HepG2 (cell line): ENCODE measurements at regions not wholly inside any gene's neighbourhood (a gene's known extent, or its start where the extent isn't known, plus 50 kb on each side); places are given as distances from the start of the nearest gene placed in this dataset.

Experiments
- ATAC-seq: fragments of 200-7000 bp; cut with Tn5 transposase; 3 replicates; pipeline ENCODE4 v1.9.1; 2020; ENCODE audit warnings: mild to moderate bottlenecking, moderate library complexity
- BruUV-seq: library from RNA; stranded (reverse); fragments of 400-500 nt; replicated peaks from 2 replicates; lab custom pipeline; 2021; lab: Mats Ljungman, UMichigan
- CTCF ChIA-PET: fragments of 300-600 bp; formaldehyde crosslinking; extraction: SDS; loops from one replicate; lab custom pipeline; 2021; ENCODE audit warnings: low total read pairs, inconsistent platforms, low intra/inter-chr PET ratio; lab: Yijun Ruan, JAX
- POLR2A ChIA-PET: fragments of 350-600 bp; sonication (Branson Sonifier 250); formaldehyde crosslinking; loops from one replicate; lab custom pipeline; 2020; ENCODE audit warnings: antibody characterized with exemption, inconsistent platforms; lab: Yijun Ruan, JAX
- DNase-seq: peaks from one replicate; pipeline ENCODE4 v3.0.0-alpha.2; 2015; ENCODE audit warnings: low spot score
- FAIRE-seq: peaks from 3 replicates; lab custom pipeline; 2011; peaks lifted over from hg19 to GRCh38; lab: Jason Lieb, UNC
- H2AFZ ChIP-seq: one replicate; pipeline ENCODE4 v1.6.1; 2011; ENCODE audit warnings: low read length, inconsistent platforms
- H3K27ac ChIP-seq: fragments of 300-600 bp; 3 replicates; pipeline ENCODE4 v1.8.0; 2011; ENCODE audit warnings: mixed run types, mild to moderate bottlenecking, mixed read lengths, low read length, inconsistent platforms; ENCODE audit not compliant: insufficient read depth; ENCODE audit errors: extremely low read length
- H3K27me3 ChIP-seq, 2 experiments: fragments of 200-600 bp in 1 of 2; 2 replicates in 1 of 2; 3 replicates in 1 of 2; pipeline versions ENCODE4 v1.6.0 to v1.8.0; 2011; ENCODE audit warnings: low read length in 2 of 2, mild to moderate bottlenecking in 2 of 2, moderate library complexity in 2 of 2, inconsistent platforms in 1 of 2; ENCODE audit not compliant: insufficient read depth in 2 of 2, control insufficient read depth in 1 of 2
- H3K36me3 ChIP-seq, 2 experiments: fragments of 200-600 bp in 1 of 2; replicated peaks in 1 of 2; 2 replicates in 1 of 2; 3 replicates in 1 of 2; pipeline versions ENCODE4 v1.5.1 to v1.8.0; 2011; ENCODE audit warnings: low read length in 2 of 2, inconsistent platforms in 1 of 2; ENCODE audit not compliant: insufficient read depth in 2 of 2, control insufficient read depth in 1 of 2
- H3K4me1 ChIP-seq: 2 replicates; pipeline ENCODE4 v1.5.1; 2012; ENCODE audit warnings: low read length, inconsistent platforms; ENCODE audit not compliant: insufficient read depth
- H3K4me2 ChIP-seq: 2 replicates; pipeline ENCODE4 v1.6.0; 2011; ENCODE audit warnings: low read depth, low read length, inconsistent platforms
- H3K4me3 ChIP-seq, 3 experiments: fragments of 200-600 bp in 1 of 3; sonication (generic), shearing (Covaris generic) in 1 of 3; replicated peaks in 1 of 3; 2 replicates each; pipeline ENCODE4 v1.5.1; 2011 to 2016; ENCODE audit warnings: low read length in 3 of 3, inconsistent platforms in 2 of 3, low read depth in 2 of 3, mild to moderate bottlenecking in 2 of 3, control low read depth in 1 of 3, mixed read lengths in 1 of 3; ENCODE audit not compliant: insufficient read depth in 1 of 3
- H3K79me2 ChIP-seq: one replicate; pipeline ENCODE4 v1.6.1; 2011; ENCODE audit warnings: low read length, inconsistent platforms; ENCODE audit not compliant: insufficient read depth
- H3K9ac ChIP-seq: 2 replicates; pipeline ENCODE4 v1.6.0; 2011; ENCODE audit warnings: mild to moderate bottlenecking, low read depth, low read length, inconsistent platforms; ENCODE audit not compliant: insufficient read depth
- H3K9me3 ChIP-seq: 2 replicates; pipeline ENCODE4 v1.5.1; 2012; ENCODE audit warnings: mild to moderate bottlenecking, low read length
- H4K20me1 ChIP-seq: 2 replicates; pipeline ENCODE4 v1.6.0; 2011; ENCODE audit warnings: inconsistent platforms, mild to moderate bottlenecking, low read length, moderate library complexity; ENCODE audit not compliant: insufficient read depth
- ARNT ChIP-seq: fragments of 450-650 bp; IDR thresholded peaks from 2 replicates; pipeline ENCODE4 v1.6.1; 2017
- ATF1 ChIP-seq: IDR thresholded peaks from 2 replicates; pipeline ENCODE4 v1.6.1; 2016; ENCODE audit warnings: mild to moderate bottlenecking, control low read depth
- BATF2 ChIP-seq: sonication (generic); formaldehyde crosslinking; IDR thresholded peaks from 2 replicates; pipeline ENCODE4 v1.8.0; 2022; ENCODE audit warnings: mild to moderate bottlenecking, missing genetic modification reagents, moderate library complexity
- BRCA1 ChIP-seq: sonication (generic); formaldehyde crosslinking; IDR thresholded peaks from 2 replicates; pipeline ENCODE4 v1.4.0; 2020; ENCODE audit warnings: missing genetic modification reagents
- DPF2 ChIP-seq: sonication (generic); formaldehyde crosslinking; IDR thresholded peaks from 2 replicates; pipeline ENCODE4 v1.4.0; 2020; ENCODE audit warnings: mild to moderate bottlenecking, low read depth, missing genetic modification reagents, borderline replicate concordance
- HNRNPL ChIP-seq: fragments of 200-400 bp; formaldehyde crosslinking; IDR thresholded peaks from 2 replicates; pipeline ENCODE4 v1.6.1; 2017; ENCODE audit warnings: mild to moderate bottlenecking, low read depth, low read length
- MNT ChIP-seq: fragments of 450-650 bp; IDR thresholded peaks from 2 replicates; pipeline ENCODE4 v1.6.1; 2016
- PTBP1 ChIP-seq: fragments of 200-400 bp; formaldehyde crosslinking; IDR thresholded peaks from 2 replicates; pipeline ENCODE4 v1.6.1; 2018; ENCODE audit warnings: low read length, low read depth; ENCODE audit not compliant: poor library complexity, severe bottlenecking
- SP5 ChIP-seq: IDR thresholded peaks from 2 replicates; pipeline ENCODE4 v1.6.1; 2016; ENCODE audit warnings: low read depth, borderline replicate concordance
- ZFP41 ChIP-seq: sonication (generic); formaldehyde crosslinking; IDR thresholded peaks from 2 replicates; pipeline ENCODE4 v1.4.0; 2020; ENCODE audit warnings: mild to moderate bottlenecking, missing genetic modification reagents, borderline replicate concordance
- ZFX ChIP-seq: sonication (generic); formaldehyde crosslinking; IDR thresholded peaks from 2 replicates; pipeline ENCODE4 v1.4.0; 2020; ENCODE audit warnings: mild to moderate bottlenecking, low read depth, missing genetic modification reagents, moderate library complexity
- ZFYVE20 ChIP-seq: sonication (generic); formaldehyde crosslinking; IDR thresholded peaks from 2 replicates; pipeline ENCODE4 v1.8.0; 2023; ENCODE audit warnings: low read depth, mild to moderate bottlenecking, moderate library complexity, missing genetic modification reagents, borderline replicate concordance
- ZNF296 ChIP-seq: sonication (generic); formaldehyde crosslinking; conservative IDR thresholded peaks from 2 replicates; pipeline ENCODE4 v1.5.0; 2020; ENCODE audit warnings: mild to moderate bottlenecking, missing genetic modification reagents
- ZNF331 ChIP-seq: sonication (generic); formaldehyde crosslinking; IDR thresholded peaks from 2 replicates; pipeline ENCODE4 v1.4.0; 2020; ENCODE audit warnings: missing genetic modification reagents
- ZNF605 ChIP-seq: sonication (generic); formaldehyde crosslinking; IDR thresholded peaks from 2 replicates; pipeline ENCODE4 v1.8.0; 2022; ENCODE audit warnings: mild to moderate bottlenecking, missing genetic modification reagents
- ZNF782 ChIP-seq: sonication (generic); formaldehyde crosslinking; IDR thresholded peaks from 2 replicates; pipeline ENCODE4 v1.4.0; 2020; ENCODE audit warnings: missing genetic modification reagents, mild to moderate bottlenecking, borderline replicate concordance
- WGBS: methylation state at CpG from one replicate; pipeline ENCODE4 v1.1.6; 2017; ENCODE audit warnings: low lambda C conversion rate; 5-methylcytosine and 5-hydroxymethylcytosine counted together
- in situ Hi-C: cut with HindIII; loops from 2 replicates; pipeline ENCODE4 v1.10.0; 2017; ENCODE audit warnings: low pct_unique_long_range_greater_than_20kb; ENCODE audit not compliant: extremely low pct_ligation_motif_present
- intact Hi-C: fragments of 100-400 bp; cut with micrococcal nuclease; formaldehyde crosslinking; loops from one replicate; pipeline ENCODE4 v1.10.0; 2022; ENCODE audit not compliant: unreplicated experiment

GRCh38 chr16:86291491-86291890 lies 218.8 kb upstream of the FOXF1 start:
- intact Hi-C loops (no loop called here), in situ Hi-C loops (no loop called here)
- FAIRE-seq (no peak), ATAC-seq (no peak), DNase-seq (no peak)
- Histone ChIP-seq H3K4me1 (no peaks in the 10 kb centered on the region), H3K4me3 (no peak overlapping the region), H3K36me3 (no peaks in the 10 kb centered on the region), H2AFZ (no peak overlapping the region), H3K79me2 (no peaks in the 10 kb centered on the region), H3K4me2 (no peak overlapping the region), H3K27me3 (peaks cover 7 to 92% of the 10 kb centered on the region in 2 experiments), H4K20me1 (no peaks in the 10 kb centered on the region; the same call in 1 of the 2 replicates), H3K9ac (no peak overlapping the region), H3K27ac (no peak overlapping the region), H3K9me3 (no peaks in the 10 kb centered on the region)
- BruUV-seq, result no TSS peak
- TF ChIP-seq ZNF331 (CRISPR knock-in tag), result no peak
- no peak for TF ChIP-seq BRCA1 (CRISPR knock-in tag)
- no peak for TF ChIP-seq DPF2 (CRISPR knock-in tag)
- TF ChIP-seq ZFYVE20 (CRISPR knock-in tag), result no peak
- no peak for TF ChIP-seq ZFX
- no peak for TF ChIP-seq ZNF296
- no peak for TF ChIP-seq HNRNPL
- TF ChIP-seq PTBP1, result no peak
- TF ChIP-seq ZFP41, result no peak
- TF ChIP-seq SP5, result no peak
- no peak for TF ChIP-seq ARNT
- TF ChIP-seq MNT, result no peak
- TF ChIP-seq BATF2 (CRISPR knock-in tag), result no peak
- TF ChIP-seq ZNF605 (CRISPR knock-in tag), result no peak
- TF ChIP-seq ZNF782 (CRISPR knock-in tag), result no peak
- no peak for TF ChIP-seq ATF1 (CRISPR knock-in tag)
- ChIA-PET CTCF (no interaction called here), POLR2A (no interaction called here)
- 0% methylated on average over 7 of the region's 7 CpGs for WGBS
